HG02885 (cell line): ENCODE measurements at regions not wholly inside any gene's neighbourhood (a gene's known extent, or its start where the extent isn't known, plus 50 kb on each side); places are given as distances from the start of the nearest gene placed in this dataset.
"Not testable (repeated sequence)": the region's sequence is repeated elsewhere in the genome, so short reads cannot be mapped to it uniquely, and the experiment has no call there.

Experiments
- ATAC-seq: cut with Tn5 transposase; IDR thresholded peaks from one replicate; pipeline ENCODE4 v1.9.1; 2021; ENCODE audit warnings: mild to moderate bottlenecking; ENCODE audit not compliant: unreplicated experiment, poor library complexity

GRCh38 chr5:23451156-23451555, 56.3 kb upstream of the PRDM9 start:
- no peak for ATAC-seq

- no peak for ATAC-seq
Measured at GRCh38 chr5:23450187-23450586, 57.2 kb upstream of the PRDM9 start.

GRCh38 chr5:23448627-23449026, 58.8 kb upstream of the PRDM9 start:
- no peak for ATAC-seq

- ATAC-seq, result no peak
Measured at GRCh38 chr5:23446424-23446823, 61.0 kb upstream of the PRDM9 start.

- ATAC-seq, result no peak
Measured at GRCh38 chr5:23445573-23445972, 61.8 kb upstream of the PRDM9 start.

- no peak for ATAC-seq
Measured at GRCh38 chr5:23440703-23441102, 66.7 kb upstream of the PRDM9 start.

GRCh38 chr5:23437011-23437410, 70.4 kb upstream of the PRDM9 start:
- no peak for ATAC-seq

- no peak for ATAC-seq
Measured at GRCh38 chr5:23433534-23434315, 73.7 kb upstream of the PRDM9 start.

GRCh38 chr5:23428705-23429104, 78.7 kb upstream of the PRDM9 start:
- no peak for ATAC-seq

- ATAC-seq, result not testable (repeated sequence)
Measured at GRCh38 chr5:23420214-23420613, 87.2 kb upstream of the PRDM9 start.

- ATAC-seq, result no peak
Measured at GRCh38 chr5:23419115-23419514, 88.3 kb upstream of the PRDM9 start.

GRCh38 chr5:23412515-23412914, 94.9 kb upstream of the PRDM9 start:
- no peak for ATAC-seq

- ATAC-seq, result no peak
Measured at GRCh38 chr5:23411994-23412393, 95.4 kb upstream of the PRDM9 start.

- ATAC-seq, result no peak
Measured at GRCh38 chr5:23411200-23411599, 96.2 kb upstream of the PRDM9 start.

GRCh38 chr5:23410775-23411174, 96.6 kb upstream of the PRDM9 start:
- not testable (repeated sequence) for ATAC-seq

GRCh38 chr5:23405316-23406068, 101.9 kb upstream of the PRDM9 start:
- no peak for ATAC-seq

- no peak for ATAC-seq
Measured at GRCh38 chr5:23402585-23402984, 104.8 kb upstream of the PRDM9 start.

GRCh38 chr5:23400951-23401350, 106.5 kb upstream of the PRDM9 start:
- no peak for ATAC-seq

- ATAC-seq, result no peak
Measured at GRCh38 chr5:23396346-23396745, 111.1 kb upstream of the PRDM9 start.

GRCh38 chr5:23389291-23390101, 117.9 kb upstream of the PRDM9 start:
- no peak for ATAC-seq

- ATAC-seq, result no peak
Measured at GRCh38 chr5:23385036-23385435, 122.4 kb upstream of the PRDM9 start.
